GM21528 (cell line): ENCODE measurements at regions not wholly inside any gene's neighbourhood (a gene's known extent, or its start where the extent isn't known, plus 50 kb on each side); places are given as distances from the start of the nearest gene placed in this dataset.
"Not testable (repeated sequence)": the region's sequence is repeated elsewhere in the genome, so short reads cannot be mapped to it uniquely, and the experiment has no call there.

Source experiments
- ATAC-seq: cut with Tn5 transposase; IDR thresholded peaks from one replicate; pipeline ENCODE4 v1.9.1; 2021; ENCODE audit warnings: mild to moderate bottlenecking, moderate library complexity; ENCODE audit not compliant: unreplicated experiment, low FRiP score

GRCh38 chr5:122591828-122592227 lies 183.1 kb upstream of the SNX2 start:
- no peak for ATAC-seq

GRCh38 chr5:122599000-122599399 lies 175.9 kb upstream of the SNX2 start:
- ATAC-seq = no peak

- ATAC-seq = no peak
Measured at GRCh38 chr5:122600924-122601323, 174.0 kb upstream of the SNX2 start.

DNA sequence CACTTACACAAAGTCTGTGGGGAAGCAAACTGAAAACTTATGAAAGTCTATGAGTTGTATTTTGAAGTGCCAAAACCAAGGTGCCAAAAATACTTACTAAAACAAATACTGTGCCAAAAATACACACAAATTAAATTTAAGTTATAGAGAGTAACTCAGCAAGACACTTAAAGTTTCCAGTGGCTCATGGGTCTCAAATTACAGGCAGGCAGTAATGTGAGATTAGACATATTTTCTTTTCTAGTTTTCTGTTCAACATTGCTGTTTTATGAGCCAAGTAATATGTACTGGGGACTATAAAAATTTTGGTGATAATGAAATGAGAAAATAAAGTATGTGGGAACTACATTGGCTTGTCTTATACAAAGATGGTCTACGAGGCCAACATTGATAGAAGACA lies 172.2 kb upstream of the SNX2 start:
- ATAC-seq = no peak

- no peak for ATAC-seq
Measured at GRCh38 chr5:122605236-122605635, 169.6 kb upstream of the SNX2 start.

- no peak for ATAC-seq
Measured at GRCh38 chr5:122607818-122608217, 167.1 kb upstream of the SNX2 start.

- ATAC-seq = no peak
Measured at GRCh38 chr5:122608222-122608621, 166.7 kb upstream of the SNX2 start.

- no peak for ATAC-seq
Measured at GRCh38 chr5:122611406-122611805, 163.5 kb upstream of the SNX2 start.

DNA sequence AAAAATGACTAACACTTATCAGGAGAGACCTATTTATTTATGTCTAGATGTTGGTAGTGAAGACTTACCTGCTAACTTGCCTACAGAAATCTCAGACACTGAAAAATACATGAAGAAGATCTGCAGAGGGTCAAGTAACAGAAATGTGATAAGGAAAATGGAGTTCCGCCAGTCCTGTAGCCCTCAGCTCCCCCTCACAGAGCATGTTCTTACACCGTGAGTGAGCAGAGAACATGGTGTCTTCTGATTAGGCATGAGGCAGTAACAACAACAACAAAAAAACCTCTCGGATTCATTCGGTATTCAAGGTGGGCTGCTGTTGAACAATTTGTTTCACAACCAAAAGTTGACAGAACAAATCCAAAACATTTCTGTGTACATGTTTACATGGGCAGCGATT lies 162.0 kb upstream of the SNX2 start:
- ATAC-seq = no peak

GRCh38 chr5:122615146-122615545 lies 159.7 kb upstream of the SNX2 start:
- no peak for ATAC-seq

DNA sequence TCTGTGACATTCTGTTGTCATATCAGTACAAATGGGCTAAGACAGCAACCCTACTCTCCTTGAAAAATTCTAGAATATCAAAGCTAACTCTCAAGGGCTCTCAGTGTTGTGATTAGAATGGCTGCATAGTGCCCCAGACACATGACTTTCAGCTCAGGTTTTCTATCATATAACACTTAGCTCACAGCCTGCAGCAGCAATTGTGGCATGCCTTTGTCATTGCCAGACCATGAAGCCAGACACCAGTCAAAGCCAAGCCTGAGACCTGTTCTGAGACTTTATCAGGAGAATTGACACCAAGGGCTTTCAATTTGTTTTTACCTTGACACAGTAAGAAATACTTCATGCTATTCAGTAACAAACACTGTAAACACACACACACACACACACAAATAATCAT lies 159.0 kb upstream of the SNX2 start:
- ATAC-seq = no peak

DNA sequence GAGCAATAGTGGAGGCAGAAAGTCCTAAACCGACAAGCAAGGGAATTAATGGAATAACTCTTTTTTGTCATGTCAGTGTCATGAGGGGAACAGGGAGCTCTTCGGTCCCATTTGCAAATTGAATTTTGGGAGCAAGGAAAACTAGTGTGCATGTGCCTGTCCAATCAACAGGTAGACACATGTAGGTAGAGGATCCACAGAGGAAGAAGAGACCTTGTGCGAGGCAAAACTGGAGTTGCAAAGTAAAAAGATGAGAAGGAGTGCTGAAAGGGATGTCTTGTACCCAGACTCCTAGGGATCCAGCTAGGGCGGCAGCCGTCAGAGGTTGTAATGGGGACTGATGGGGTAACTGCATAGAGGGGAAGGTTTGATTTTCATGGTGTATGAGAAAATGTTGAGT lies 156.8 kb upstream of the SNX2 start:
- ATAC-seq = not testable (repeated sequence)

DNA sequence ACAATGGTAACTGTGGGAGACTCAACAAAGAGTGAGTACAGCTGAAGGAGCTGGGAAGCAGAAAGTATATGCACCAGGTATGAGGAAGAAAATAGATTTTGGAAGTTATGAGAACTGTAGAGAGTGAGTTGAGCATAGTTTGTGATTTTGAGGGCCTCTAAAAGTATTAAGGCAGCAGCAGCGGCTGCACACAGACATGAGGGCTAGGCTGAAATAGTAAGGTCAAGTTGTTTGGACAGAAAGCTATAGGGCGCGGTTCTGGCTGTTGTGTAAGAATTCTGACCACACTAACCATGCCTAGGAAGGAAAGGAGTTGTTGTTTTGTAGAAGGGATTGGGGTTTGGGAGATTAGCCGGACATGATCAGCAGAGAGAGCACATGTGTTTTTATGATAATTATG lies 154.1 kb upstream of the SNX2 start:
- not testable (repeated sequence) for ATAC-seq

- ATAC-seq = not testable (repeated sequence)
Measured at GRCh38 chr5:122628714-122629113, 146.2 kb upstream of the SNX2 start.

DNA sequence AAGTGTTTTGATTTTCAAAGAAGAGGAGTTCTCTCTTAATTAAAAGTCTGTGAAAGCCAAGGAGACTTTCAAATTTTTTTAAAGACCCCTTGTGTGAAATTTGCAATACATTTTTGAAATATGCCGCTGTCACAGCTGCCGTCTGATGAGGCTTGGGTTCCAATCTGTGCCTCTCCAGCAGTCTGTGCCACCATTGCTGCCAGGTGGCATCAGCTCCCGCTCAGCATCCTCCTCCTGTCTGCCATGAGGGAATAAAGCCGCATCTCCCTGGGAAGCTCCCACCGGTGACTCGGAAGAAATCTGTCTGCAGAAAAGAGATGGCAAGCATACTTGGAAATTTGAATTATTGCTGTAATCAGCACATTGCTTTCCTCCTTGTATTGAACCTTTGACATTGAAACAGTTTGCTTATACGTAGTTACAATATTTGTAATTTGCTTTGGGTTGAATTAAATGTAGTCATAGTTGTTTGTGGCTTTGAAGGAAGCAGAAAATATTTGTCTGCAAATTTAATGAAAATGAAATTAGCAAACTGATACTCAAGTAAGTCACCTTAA lies 145.7 kb upstream of the SNX2 start:
- ATAC-seq = no peak

DNA sequence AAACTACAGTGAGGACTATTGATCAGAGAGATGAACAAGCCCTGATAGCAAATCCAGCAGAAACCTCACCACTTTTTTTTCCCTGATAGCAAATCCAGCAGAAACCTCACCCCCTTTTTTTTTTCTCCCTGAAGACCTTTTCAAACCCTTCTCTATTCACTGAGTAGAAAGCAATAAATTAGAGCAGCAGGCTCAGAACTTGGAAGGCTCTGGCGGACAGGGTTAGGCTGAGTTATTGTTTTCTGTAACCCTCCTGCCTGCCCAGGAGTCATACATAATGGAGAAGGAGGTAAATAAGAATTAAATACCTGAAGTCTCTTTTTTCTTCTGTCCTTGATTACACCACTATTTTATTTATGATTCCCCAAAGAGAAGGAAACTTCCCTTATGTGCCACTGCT lies 136.3 kb upstream of the SNX2 start:
- ATAC-seq = no peak

- ATAC-seq = no peak
Measured at GRCh38 chr5:122639033-122639432, 135.8 kb upstream of the SNX2 start.

- no peak for ATAC-seq
Measured at GRCh38 chr5:122639864-122640263, 135.0 kb upstream of the SNX2 start.

DNA sequence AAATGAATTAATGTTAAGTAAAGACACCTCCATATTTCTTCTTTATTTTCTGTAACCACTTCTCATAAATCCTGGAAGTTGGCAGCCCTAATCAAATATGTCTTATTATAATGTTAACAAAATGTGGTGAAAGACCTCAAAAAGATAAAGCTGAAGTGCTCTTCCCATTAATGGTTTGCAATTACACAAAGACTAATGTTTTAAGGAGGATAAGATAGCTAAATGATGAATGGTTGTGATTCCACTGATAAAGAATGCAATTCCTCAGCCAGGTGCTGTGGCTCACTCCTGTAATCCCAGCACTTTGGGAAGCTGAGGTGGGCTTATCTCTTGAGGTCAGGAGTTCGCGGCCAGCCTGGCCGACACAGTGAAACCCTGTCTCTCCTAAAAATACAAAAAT lies 125.8 kb upstream of the SNX2 start:
- no peak for ATAC-seq

GRCh38 chr5:122653087-122654017 lies 121.5 kb upstream of the SNX2 start:
- no peak for ATAC-seq

DNA sequence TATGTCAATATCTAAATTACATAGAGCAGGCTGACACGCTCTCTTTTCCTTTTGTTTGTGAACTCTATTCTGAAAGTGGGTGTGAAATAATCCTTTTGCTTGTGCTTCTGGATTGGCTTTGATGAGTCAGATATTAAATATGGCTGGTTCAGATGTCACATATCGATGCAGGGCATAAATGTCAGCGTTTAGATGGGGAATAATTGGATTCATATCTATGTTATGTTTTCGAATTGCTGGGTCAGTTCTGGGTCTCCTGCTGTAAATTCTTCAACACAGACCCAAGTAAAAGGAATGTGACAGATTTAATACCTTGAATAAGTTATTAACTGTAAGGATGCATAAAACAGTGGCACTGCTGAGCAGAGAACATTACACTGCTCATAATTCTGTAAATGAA lies 118.7 kb upstream of the SNX2 start:
- ATAC-seq = no peak

DNA sequence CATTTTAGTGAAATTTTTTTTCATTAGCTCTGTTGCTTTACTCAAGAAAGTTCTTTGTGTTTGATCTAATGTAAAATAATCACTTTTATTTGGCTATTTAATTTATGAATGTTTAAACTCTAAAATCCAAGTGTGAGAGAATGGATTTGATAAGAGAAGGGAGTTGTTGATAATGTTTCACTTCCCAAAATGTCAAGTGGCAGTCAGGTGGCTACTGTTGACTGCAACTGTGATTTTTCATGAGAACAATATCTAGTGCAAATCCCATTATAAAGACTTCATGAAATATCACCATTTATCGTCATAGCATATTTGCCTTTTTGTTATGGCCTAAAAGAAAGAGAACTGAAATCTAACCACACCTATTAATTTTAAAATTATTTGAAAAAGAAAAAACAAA lies 118.3 kb upstream of the SNX2 start:
- no peak for ATAC-seq
